Suprapubic skin (tissue), 3 donors: ENCODE measurements at regions not wholly inside any gene's neighbourhood (a gene's known extent, or its start where the extent isn't known, plus 50 kb on each side); places are given as distances from the start of the nearest gene placed in this dataset.

Source experiments
- POLR2AphosphoS5 ChIP-seq, 3 donors: sonication (generic); formaldehyde crosslinking; IDR thresholded peaks; one replicate each; pipeline ENCODE4 v1.6.1; 2017; ENCODE audit warnings: antibody characterized with exemption in 3 of 3
- TF ChIP-seq, protein P1 (sequence below), 2 donors: fragments of 200-600 bp in 1 of 2; fragments of 450-650 bp in 1 of 2; sonication (generic) in 1 of 2; IDR thresholded peaks; one replicate each; pipeline ENCODE4 v1.5.1; 2016 to 2019; ENCODE audit warnings: antibody characterized with exemption in 2 of 2, mild to moderate bottlenecking in 1 of 2, moderate library complexity in 1 of 2

DNA sequence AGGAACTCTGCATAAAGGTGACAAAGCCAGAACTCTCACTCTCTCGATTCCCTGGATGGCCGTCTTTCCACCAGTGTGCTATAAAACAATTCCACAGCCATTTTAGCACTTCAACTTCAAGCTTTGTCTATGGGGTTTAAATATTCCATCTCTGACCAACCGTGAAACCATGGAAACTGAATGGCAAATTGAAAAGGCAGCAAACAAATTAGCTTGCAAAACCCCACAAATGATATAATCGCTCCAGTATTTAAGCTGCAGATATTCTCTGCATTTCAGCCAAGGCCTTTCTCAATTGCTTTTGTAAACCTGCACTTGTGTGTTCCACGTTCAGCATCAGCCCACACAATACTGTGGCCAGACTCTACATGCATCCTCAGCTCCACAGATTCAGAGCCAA is 131.7 kb upstream of the ISX start:
- TF ChIP-seq, protein P1, sequence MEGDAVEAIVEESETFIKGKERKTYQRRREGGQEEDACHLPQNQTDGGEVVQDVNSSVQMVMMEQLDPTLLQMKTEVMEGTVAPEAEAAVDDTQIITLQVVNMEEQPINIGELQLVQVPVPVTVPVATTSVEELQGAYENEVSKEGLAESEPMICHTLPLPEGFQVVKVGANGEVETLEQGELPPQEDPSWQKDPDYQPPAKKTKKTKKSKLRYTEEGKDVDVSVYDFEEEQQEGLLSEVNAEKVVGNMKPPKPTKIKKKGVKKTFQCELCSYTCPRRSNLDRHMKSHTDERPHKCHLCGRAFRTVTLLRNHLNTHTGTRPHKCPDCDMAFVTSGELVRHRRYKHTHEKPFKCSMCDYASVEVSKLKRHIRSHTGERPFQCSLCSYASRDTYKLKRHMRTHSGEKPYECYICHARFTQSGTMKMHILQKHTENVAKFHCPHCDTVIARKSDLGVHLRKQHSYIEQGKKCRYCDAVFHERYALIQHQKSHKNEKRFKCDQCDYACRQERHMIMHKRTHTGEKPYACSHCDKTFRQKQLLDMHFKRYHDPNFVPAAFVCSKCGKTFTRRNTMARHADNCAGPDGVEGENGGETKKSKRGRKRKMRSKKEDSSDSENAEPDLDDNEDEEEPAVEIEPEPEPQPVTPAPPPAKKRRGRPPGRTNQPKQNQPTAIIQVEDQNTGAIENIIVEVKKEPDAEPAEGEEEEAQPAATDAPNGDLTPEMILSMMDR (IDR thresholded peaks at IDR 0.05), result no peak
- no peak for TF ChIP-seq POLR2AphosphoS5 (IDR thresholded peaks at IDR 0.05)
